ENCODE measurements at regions not wholly inside any gene's neighbourhood (a gene's known extent, or its start where the extent isn't known, plus 50 kb on each side); places are given as distances from the start of the nearest gene placed in this dataset.

DNA sequence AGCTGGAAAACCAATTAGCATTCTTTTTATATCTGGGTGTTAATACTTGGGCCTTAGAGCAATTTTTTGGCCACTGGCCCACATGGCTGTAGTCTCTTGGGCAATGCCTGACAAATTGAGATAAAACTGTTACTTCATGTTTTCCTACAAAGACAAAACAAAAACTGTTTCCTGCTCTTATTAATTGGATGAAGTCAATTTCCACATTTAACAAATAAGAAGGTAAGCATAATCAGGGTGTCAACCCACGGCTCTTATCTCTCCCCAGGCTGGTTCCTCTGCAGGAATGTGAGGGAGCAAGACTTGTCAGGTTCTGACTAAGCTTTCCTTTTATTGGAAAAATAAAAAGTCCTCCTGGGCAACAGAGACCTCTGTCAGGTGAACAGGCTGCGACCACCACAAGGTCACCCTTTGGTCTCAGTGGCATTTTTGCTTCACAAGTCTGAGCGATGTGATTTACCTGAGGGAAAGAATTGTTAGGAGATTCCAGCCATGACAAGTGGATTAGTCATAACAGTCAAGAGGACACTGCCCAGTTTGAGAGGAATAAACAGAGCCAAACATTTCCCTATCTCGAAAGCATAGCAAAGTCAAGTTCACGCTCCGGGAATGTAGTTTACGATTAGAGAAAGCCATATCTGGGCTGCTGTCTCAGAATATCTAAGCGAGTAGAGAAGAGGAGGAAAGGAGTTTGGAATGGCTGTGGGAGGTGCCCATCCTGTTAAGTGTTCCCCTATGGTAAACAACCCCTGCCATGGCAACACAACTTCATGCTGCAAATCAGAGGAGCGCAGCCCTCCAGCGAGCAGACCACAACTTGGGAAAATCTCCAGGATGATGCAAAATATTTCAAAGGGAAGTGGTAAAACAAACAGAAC is 144.4 kb downstream of the TES start (continued):
- peak; percentile 40; the same call in 1 of the 2 replicates for TF ChIP-seq ESRRA (IDR thresholded peaks at IDR 0.05; ENCODE audit: borderline replicate concordance, low read depth)
- peak; percentile 67 for TF ChIP-seq CBFA2T3 (IDR thresholded peaks at IDR 0.05)
- TF ChIP-seq, protein P1, sequence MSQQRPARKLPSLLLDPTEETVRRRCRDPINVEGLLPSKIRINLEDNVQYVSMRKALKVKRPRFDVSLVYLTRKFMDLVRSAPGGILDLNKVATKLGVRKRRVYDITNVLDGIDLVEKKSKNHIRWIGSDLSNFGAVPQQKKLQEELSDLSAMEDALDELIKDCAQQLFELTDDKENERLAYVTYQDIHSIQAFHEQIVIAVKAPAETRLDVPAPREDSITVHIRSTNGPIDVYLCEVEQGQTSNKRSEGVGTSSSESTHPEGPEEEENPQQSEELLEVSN (IDR thresholded peaks at IDR 0.05; ENCODE audit: borderline replicate concordance in 1 of 2, extremely low read depth in 1 of 2, insufficient read depth in 1 of 2, insufficient read length in 1 of 2, low read depth in 1 of 2, low read length in 1 of 2, poor library complexity in 1 of 2, severe bottlenecking in 1 of 2): no peak
- TF ChIP-seq ARID1B (IDR thresholded peaks at IDR 0.05): peak; percentile 72
- TF ChIP-seq SMAD4 (CRISPR knock-in tag; conservative IDR thresholded peaks at IDR 0.05): peak; percentile 71; the same call in 1 of the 2 replicates
- peak; percentile 62; the same call in 1 of the 2 replicates for TF ChIP-seq BACH1 (tag; IDR thresholded peaks at IDR 0.05)
- TF ChIP-seq, protein P2, sequence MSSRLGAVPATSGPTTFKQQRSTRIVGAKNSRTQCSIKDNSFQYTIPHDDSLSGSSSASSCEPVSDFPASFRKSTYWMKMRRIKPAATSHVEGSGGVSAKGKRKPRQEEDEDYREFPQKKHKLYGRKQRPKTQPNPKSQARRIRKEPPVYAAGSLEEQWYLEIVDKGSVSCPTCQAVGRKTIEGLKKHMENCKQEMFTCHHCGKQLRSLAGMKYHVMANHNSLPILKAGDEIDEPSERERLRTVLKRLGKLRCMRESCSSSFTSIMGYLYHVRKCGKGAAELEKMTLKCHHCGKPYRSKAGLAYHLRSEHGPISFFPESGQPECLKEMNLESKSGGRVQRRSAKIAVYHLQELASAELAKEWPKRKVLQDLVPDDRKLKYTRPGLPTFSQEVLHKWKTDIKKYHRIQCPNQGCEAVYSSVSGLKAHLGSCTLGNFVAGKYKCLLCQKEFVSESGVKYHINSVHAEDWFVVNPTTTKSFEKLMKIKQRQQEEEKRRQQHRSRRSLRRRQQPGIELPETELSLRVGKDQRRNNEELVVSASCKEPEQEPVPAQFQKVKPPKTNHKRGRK (tag; IDR thresholded peaks at IDR 0.05): no peak
- no peak for TF ChIP-seq SIRT6 (IDR thresholded peaks at IDR 0.05; ENCODE audit: low read depth, low read length)
- TF ChIP-seq TSC22D4 (tag; IDR thresholded peaks at IDR 0.05): no peak
- peak; percentile 59; the same call in 1 of the 2 replicates for TF ChIP-seq BMI1 (IDR thresholded peaks at IDR 0.05; ENCODE audit: low read length)
- TF ChIP-seq FOXJ2 (tag; IDR thresholded peaks at IDR 0.05): peak; percentile 99
- TF ChIP-seq, protein P3, sequence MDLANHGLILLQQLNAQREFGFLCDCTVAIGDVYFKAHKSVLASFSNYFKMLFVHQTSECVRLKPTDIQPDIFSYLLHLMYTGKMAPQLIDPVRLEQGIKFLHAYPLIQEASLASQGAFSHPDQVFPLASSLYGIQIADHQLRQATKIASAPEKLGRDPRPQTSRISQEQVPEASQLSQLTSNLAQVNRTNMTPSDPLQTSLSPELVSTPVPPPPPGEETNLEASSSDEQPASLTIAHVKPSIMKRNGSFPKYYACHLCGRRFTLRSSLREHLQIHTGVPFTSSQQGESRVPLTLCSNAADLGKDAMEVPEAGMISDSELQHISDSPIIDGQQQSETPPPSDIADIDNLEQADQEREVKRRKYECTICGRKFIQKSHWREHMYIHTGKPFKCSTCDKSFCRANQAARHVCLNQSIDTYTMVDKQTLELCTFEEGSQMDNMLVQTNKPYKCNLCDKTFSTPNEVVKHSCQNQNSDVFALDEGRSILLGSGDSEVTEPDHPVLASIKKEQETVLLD (IDR thresholded peaks at IDR 0.05): no peak
- peak; percentile 69; the same call in 1 of the 2 replicates for TF ChIP-seq LCOR (CRISPR knock-in tag; IDR thresholded peaks at IDR 0.05)
- TF ChIP-seq SMAD1 (IDR thresholded peaks at IDR 0.05; ENCODE audit: low read depth, low read length, partially characterized antibody): no peak
- TF ChIP-seq, protein P4, sequence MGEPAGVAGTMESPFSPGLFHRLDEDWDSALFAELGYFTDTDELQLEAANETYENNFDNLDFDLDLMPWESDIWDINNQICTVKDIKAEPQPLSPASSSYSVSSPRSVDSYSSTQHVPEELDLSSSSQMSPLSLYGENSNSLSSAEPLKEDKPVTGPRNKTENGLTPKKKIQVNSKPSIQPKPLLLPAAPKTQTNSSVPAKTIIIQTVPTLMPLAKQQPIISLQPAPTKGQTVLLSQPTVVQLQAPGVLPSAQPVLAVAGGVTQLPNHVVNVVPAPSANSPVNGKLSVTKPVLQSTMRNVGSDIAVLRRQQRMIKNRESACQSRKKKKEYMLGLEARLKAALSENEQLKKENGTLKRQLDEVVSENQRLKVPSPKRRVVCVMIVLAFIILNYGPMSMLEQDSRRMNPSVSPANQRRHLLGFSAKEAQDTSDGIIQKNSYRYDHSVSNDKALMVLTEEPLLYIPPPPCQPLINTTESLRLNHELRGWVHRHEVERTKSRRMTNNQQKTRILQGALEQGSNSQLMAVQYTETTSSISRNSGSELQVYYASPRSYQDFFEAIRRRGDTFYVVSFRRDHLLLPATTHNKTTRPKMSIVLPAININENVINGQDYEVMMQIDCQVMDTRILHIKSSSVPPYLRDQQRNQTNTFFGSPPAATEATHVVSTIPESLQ (CRISPR knock-in tag; IDR thresholded peaks at IDR 0.05): no peak
- TF ChIP-seq LARP7 (IDR thresholded peaks at IDR 0.05): no peak
- no peak for TF ChIP-seq ZNF174 (CRISPR knock-in tag; IDR thresholded peaks at IDR 0.05)
- no peak for TF ChIP-seq ZNF263 (CRISPR knock-in tag; IDR thresholded peaks at IDR 0.05; ENCODE audit: borderline replicate concordance)
- no peak for TF ChIP-seq RHOXF2B (CRISPR knock-in tag; conservative IDR thresholded peaks at IDR 0.05)
- no peak for TF ChIP-seq ZNF584 (CRISPR knock-in tag; IDR thresholded peaks at IDR 0.05; ENCODE audit: low read depth)
- no peak for TF ChIP-seq MYC (IDR thresholded peaks at IDR 0.05; ENCODE audit: low read depth, low read length)
- TF ChIP-seq MYC (CRISPR knock-in tag; IDR thresholded peaks at IDR 0.05; ENCODE audit: borderline replicate concordance, low read depth): no peak
- TF ChIP-seq BRD4 (IDR thresholded peaks at IDR 0.05): no peak

All from K562 (cell line).